ENCODE measurements at regions not wholly inside any gene's neighbourhood (a gene's known extent, or its start where the extent isn't known, plus 50 kb on each side); places are given as distances from the start of the nearest gene placed in this dataset.
"Not testable (repeated sequence)": the region's sequence is repeated elsewhere in the genome, so short reads cannot be mapped to it uniquely, and the experiment has no call there.

GRCh38 chr2:111559814-111560213, 324.2 kb downstream of the ANAPC1 start:
- H3K4me3 ChIP-seq (ENCODE audit: low read length); H3K9ac ChIP-seq (ENCODE audit: extremely low read depth, low read length, poor library complexity, severe bottlenecking); H3K27me3 Mint-ChIP-seq (ENCODE audit: insufficient read depth); H3K27me3 ChIP-seq (ENCODE audit: control insufficient read depth, insufficient read depth, low read length, poor library complexity, severe bottlenecking); H3K4me3 Mint-ChIP-seq; H3K27ac ChIP-seq (ENCODE audit: low read depth, low read length); H3K9me3 ChIP-seq (ENCODE audit: control insufficient read depth, low read length); H3K36me3 Mint-ChIP-seq (ENCODE audit: low read depth); H3K4me1 ChIP-seq (ENCODE audit: control insufficient read depth, insufficient read depth, low read length); DNase-seq; H3K27ac Mint-ChIP-seq; H3K4me1 Mint-ChIP-seq; H3K36me3 ChIP-seq (ENCODE audit: control insufficient read depth, insufficient read depth, low read length); H3K9me3 Mint-ChIP-seq: not testable (repeated sequence)
- WGBS, 2 experiments (ENCODE audit: insufficient coverage in 1 of 2, insufficient read length in 1 of 2): 100% methylated on average over 1 of the region's 3 CpGs; no CpG with 5 or more reads in 1 of the 2 experiments

- H3K27me3 Mint-ChIP-seq (ENCODE audit: insufficient read depth); H3K4me1 Mint-ChIP-seq; H3K9ac ChIP-seq (ENCODE audit: extremely low read depth, low read length, poor library complexity, severe bottlenecking); H3K4me3 Mint-ChIP-seq; H3K9me3 ChIP-seq (ENCODE audit: control insufficient read depth, low read length); H3K4me3 ChIP-seq (ENCODE audit: low read length); H3K27ac ChIP-seq (ENCODE audit: low read depth, low read length); H3K36me3 ChIP-seq (ENCODE audit: control insufficient read depth, insufficient read depth, low read length); H3K36me3 Mint-ChIP-seq (ENCODE audit: low read depth); DNase-seq; H3K27ac Mint-ChIP-seq; H3K27me3 ChIP-seq (ENCODE audit: control insufficient read depth, insufficient read depth, low read length, poor library complexity, severe bottlenecking); H3K4me1 ChIP-seq (ENCODE audit: control insufficient read depth, insufficient read depth, low read length); H3K9me3 Mint-ChIP-seq: not testable (repeated sequence)
- WGBS, 2 experiments (ENCODE audit: insufficient coverage in 1 of 2, insufficient read length in 1 of 2): 80 to 100% methylated on average over 2 to 8 of the region's 8 CpGs
Measured at GRCh38 chr2:111566068-111566467, 317.9 kb downstream of the ANAPC1 start.

GRCh38 chr2:111567233-111567632, 316.8 kb downstream of the ANAPC1 start:
- H3K36me3 ChIP-seq (ENCODE audit: control insufficient read depth, insufficient read depth, low read length); H3K9ac ChIP-seq (ENCODE audit: extremely low read depth, low read length, poor library complexity, severe bottlenecking); H3K9me3 Mint-ChIP-seq; H3K4me3 Mint-ChIP-seq; H3K9me3 ChIP-seq (ENCODE audit: control insufficient read depth, low read length); H3K4me1 ChIP-seq (ENCODE audit: control insufficient read depth, insufficient read depth, low read length); H3K4me1 Mint-ChIP-seq; H3K36me3 Mint-ChIP-seq (ENCODE audit: low read depth); H3K4me3 ChIP-seq (ENCODE audit: low read length); H3K27ac ChIP-seq (ENCODE audit: low read depth, low read length); DNase-seq; H3K27me3 Mint-ChIP-seq (ENCODE audit: insufficient read depth); H3K27ac Mint-ChIP-seq; H3K27me3 ChIP-seq (ENCODE audit: control insufficient read depth, insufficient read depth, low read length, poor library complexity, severe bottlenecking): not testable (repeated sequence)
- 80% methylated on average over 3 of the region's 5 CpGs; no CpG with 5 or more reads in 1 of the 2 experiments for WGBS, 2 experiments (ENCODE audit: insufficient coverage in 1 of 2, insufficient read length in 1 of 2)

GRCh38 chr2:111569356-111570199, 314.4 kb downstream of the ANAPC1 start:
- H3K36me3 Mint-ChIP-seq (ENCODE audit: low read depth); H3K9ac ChIP-seq (ENCODE audit: extremely low read depth, low read length, poor library complexity, severe bottlenecking); H3K4me3 ChIP-seq (ENCODE audit: low read length); H3K9me3 ChIP-seq (ENCODE audit: control insufficient read depth, low read length); H3K27ac Mint-ChIP-seq; H3K4me1 Mint-ChIP-seq; H3K9me3 Mint-ChIP-seq; H3K27me3 ChIP-seq (ENCODE audit: control insufficient read depth, insufficient read depth, low read length, poor library complexity, severe bottlenecking); H3K27me3 Mint-ChIP-seq (ENCODE audit: insufficient read depth); H3K4me1 ChIP-seq (ENCODE audit: control insufficient read depth, insufficient read depth, low read length); DNase-seq; H3K36me3 ChIP-seq (ENCODE audit: control insufficient read depth, insufficient read depth, low read length); H3K4me3 Mint-ChIP-seq; H3K27ac ChIP-seq (ENCODE audit: low read depth, low read length): not testable (repeated sequence)
- WGBS, 2 experiments (ENCODE audit: insufficient coverage in 1 of 2, insufficient read length in 1 of 2): 70% methylated on average over 4 of the region's 5 CpGs; no CpG with 5 or more reads in 1 of the 2 experiments

GRCh38 chr2:111570300-111571114, 313.5 kb downstream of the ANAPC1 start:
- 75 to 80% methylated on average over 1 to 5 of the region's 9 CpGs for WGBS, 2 experiments (ENCODE audit: insufficient coverage in 1 of 2, insufficient read length in 1 of 2)
- H3K27ac Mint-ChIP-seq; H3K36me3 Mint-ChIP-seq (ENCODE audit: low read depth); DNase-seq; H3K27me3 Mint-ChIP-seq (ENCODE audit: insufficient read depth); H3K4me1 ChIP-seq (ENCODE audit: control insufficient read depth, insufficient read depth, low read length); H3K4me3 Mint-ChIP-seq; H3K4me1 Mint-ChIP-seq; H3K9me3 ChIP-seq (ENCODE audit: control insufficient read depth, low read length); H3K9me3 Mint-ChIP-seq; H3K27ac ChIP-seq (ENCODE audit: low read depth, low read length); H3K9ac ChIP-seq (ENCODE audit: extremely low read depth, low read length, poor library complexity, severe bottlenecking); H3K36me3 ChIP-seq (ENCODE audit: control insufficient read depth, insufficient read depth, low read length); H3K4me3 ChIP-seq (ENCODE audit: low read length); H3K27me3 ChIP-seq (ENCODE audit: control insufficient read depth, insufficient read depth, low read length, poor library complexity, severe bottlenecking): not testable (repeated sequence)

- not testable (repeated sequence) for H3K27me3 Mint-ChIP-seq (ENCODE audit: insufficient read depth)
Measured at GRCh38 chr2:111574803-111575202, 309.2 kb downstream of the ANAPC1 start.

More at GRCh38 chr2:111574803-111575202, 309.2 kb downstream of the ANAPC1 start:
- H3K4me3 Mint-ChIP-seq; H3K4me3 ChIP-seq (ENCODE audit: low read length); H3K4me1 Mint-ChIP-seq; H3K27ac ChIP-seq (ENCODE audit: low read depth, low read length); H3K27ac Mint-ChIP-seq; H3K4me1 ChIP-seq (ENCODE audit: control insufficient read depth, insufficient read depth, low read length); H3K36me3 ChIP-seq (ENCODE audit: control insufficient read depth, insufficient read depth, low read length); H3K9me3 Mint-ChIP-seq; H3K9me3 ChIP-seq (ENCODE audit: control insufficient read depth, low read length); H3K36me3 Mint-ChIP-seq (ENCODE audit: low read depth); DNase-seq; H3K27me3 ChIP-seq (ENCODE audit: control insufficient read depth, insufficient read depth, low read length, poor library complexity, severe bottlenecking); H3K9ac ChIP-seq (ENCODE audit: extremely low read depth, low read length, poor library complexity, severe bottlenecking): not testable (repeated sequence)
- whole genome bisulfite sequencing, 2 experiments (ENCODE audit: insufficient coverage in 1 of 2, insufficient read length in 1 of 2): 70 to 91% methylated on average over 2 to 4 of the region's 4 CpGs
